Stomach (tissue), 8 donors: ENCODE measurements at regions not wholly inside any gene's neighbourhood (a gene's known extent, or its start where the extent isn't known, plus 50 kb on each side); places are given as distances from the start of the nearest gene placed in this dataset.
"Not testable (repeated sequence)": the region's sequence is repeated elsewhere in the genome, so short reads cannot be mapped to it uniquely, and the experiment has no call there.

Experiments
- DNase-seq, 2 donors: peaks; one replicate each; pipeline versions ENCODE4 v3.0.0 to v3.0.0-alpha.2; 2013 to 2019
- H3K27ac ChIP-seq, 5 donors: fragments of 200-600 bp in 4 of 5; sonication (generic) in 4 of 5; one replicate each; pipeline ENCODE4 v1.5.1; 2013 to 2019; ENCODE audit warnings: mild to moderate bottlenecking in 1 of 5, moderate library complexity in 1 of 5
- H3K27me3 ChIP-seq, 3 donors: fragments of 200-600 bp; sonication (generic); one replicate each; pipeline ENCODE4 v1.5.1; 2017 to 2019; ENCODE audit warnings: mixed run types in 1 of 3
- H3K36me3 ChIP-seq, 4 donors: fragments of 200-600 bp; sonication (generic); 1 replicate in 3 of 4; 2 replicates in 1 of 4; pipeline ENCODE4 v1.5.1; 2016 to 2019
- H3K4me1 ChIP-seq, 4 donors: fragments of 200-600 bp; sonication (generic); one replicate each; pipeline ENCODE4 v1.5.1; 2016 to 2019
- H3K4me3 ChIP-seq, 4 donors: fragments of 200-600 bp; sonication (generic) in 3 of 4; one replicate each; pipeline ENCODE4 v1.5.1; 2016 to 2019; ENCODE audit warnings: mild to moderate bottlenecking in 1 of 4
- H3K9me3 ChIP-seq, 4 donors: fragments of 200-600 bp; sonication (generic); one replicate each; pipeline ENCODE4 v1.5.1; 2016 to 2019
- WGBS, 5 donors: extraction: QIAGEN DNeasy Blood & Tissue Kit in 3 of 5; methylation state at CpG; one replicate each; pipeline versions ENCODE4 v1.1.5 to v1.1.7; 2013 to 2018; 5-methylcytosine and 5-hydroxymethylcytosine counted together
- intact Hi-C: fragments of 100-400 bp; cut with DNase I; formaldehyde crosslinking; loops from one replicate; pipeline ENCODE4 v1.15.1; 2023; ENCODE audit warnings: low total_unique reads
- donor health status: healthy with polysubstance abuse.
- donor health status: Bipolar disorder and iron deficiency.
- donor health status: healthy.

DNA sequence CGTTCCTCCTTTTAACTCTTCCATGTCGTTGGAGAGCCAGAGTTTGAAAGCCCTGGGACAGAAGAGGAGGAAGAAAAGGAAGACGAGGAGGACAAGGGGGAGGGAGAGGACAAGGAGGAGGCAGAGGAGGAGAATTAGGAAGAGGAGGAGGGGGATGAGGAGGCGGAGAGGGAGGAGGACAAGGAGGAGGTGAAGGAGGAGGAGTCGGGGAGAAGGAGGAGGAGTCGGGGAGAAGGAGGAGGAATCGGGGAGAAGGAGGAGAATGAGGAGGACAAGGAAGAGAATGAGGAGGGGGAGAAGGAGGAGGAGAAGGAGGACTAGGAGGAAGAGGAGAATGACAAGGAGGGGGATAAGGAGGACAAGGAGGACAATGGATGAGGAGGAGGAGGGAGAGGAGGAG is 325.7 kb downstream of the CACNA1B start:
- H3K27me3 ChIP-seq, H3K36me3 ChIP-seq, H3K27ac ChIP-seq, H3K9me3 ChIP-seq, H3K4me1 ChIP-seq, H3K4me3 ChIP-seq, intact Hi-C loops: not testable (repeated sequence)
- 50 to 64% (median 63%) methylated on average over 5 to 7 of the region's 7 CpGs for WGBS, 5 donors
- DNase-seq = peak in 1 of 2 donors; percentile 4

DNA sequence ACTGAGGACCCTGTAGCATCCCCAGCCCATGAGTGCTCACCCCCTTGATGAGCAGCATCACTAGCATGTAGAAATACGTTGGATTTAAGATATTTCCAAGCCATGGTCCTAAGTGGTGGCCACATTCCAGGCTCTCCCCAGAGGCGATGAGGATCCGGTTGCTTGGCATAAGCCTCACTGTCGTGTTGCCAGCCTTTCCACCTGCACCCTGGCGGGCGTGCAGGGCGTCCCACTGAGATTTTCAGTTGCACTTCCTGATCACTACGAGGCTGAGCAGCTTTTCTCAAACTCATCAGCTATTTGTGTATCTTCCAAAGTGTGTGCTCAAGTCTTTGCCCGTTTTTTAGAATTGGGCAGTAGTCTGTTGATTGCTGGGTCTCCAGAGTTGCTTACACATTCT is 326.3 kb downstream of the CACNA1B start:
- H3K4me3 ChIP-seq, DNase-seq, H3K9me3 ChIP-seq, H3K36me3 ChIP-seq, H3K27ac ChIP-seq, H3K27me3 ChIP-seq, intact Hi-C loops, H3K4me1 ChIP-seq: not testable (repeated sequence)
- 65 to 93% (median 77%) methylated on average over 8 to 9 of the region's 9 CpGs for WGBS, 5 donors

DNA sequence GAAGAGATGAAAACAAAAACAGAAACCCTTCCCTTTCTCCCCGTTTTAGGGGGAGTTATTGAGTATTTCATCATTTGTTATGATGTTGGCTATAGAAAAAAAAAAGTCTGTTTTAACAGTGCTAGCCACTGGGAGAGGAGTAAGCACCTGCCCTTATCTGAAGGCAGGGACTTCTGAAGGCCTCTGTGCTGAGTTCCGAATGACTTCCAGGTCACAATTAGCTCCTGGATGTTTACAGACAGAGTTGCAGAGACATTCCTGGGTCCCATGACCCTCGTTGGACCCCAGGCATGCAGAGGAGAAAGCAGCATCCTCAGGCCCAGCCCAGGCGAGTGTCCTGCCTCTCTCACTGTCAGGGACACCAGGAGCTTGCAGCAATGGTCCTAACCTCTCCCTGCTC is 328.5 kb downstream of the CACNA1B start:
- H3K36me3 ChIP-seq, H3K27ac ChIP-seq, DNase-seq, H3K9me3 ChIP-seq, intact Hi-C loops, H3K4me1 ChIP-seq, H3K4me3 ChIP-seq, H3K27me3 ChIP-seq: not testable (repeated sequence)
- 40 to 50% (median 43%) methylated on average over 3 to 4 of the region's 4 CpGs for WGBS, 5 donors

DNA sequence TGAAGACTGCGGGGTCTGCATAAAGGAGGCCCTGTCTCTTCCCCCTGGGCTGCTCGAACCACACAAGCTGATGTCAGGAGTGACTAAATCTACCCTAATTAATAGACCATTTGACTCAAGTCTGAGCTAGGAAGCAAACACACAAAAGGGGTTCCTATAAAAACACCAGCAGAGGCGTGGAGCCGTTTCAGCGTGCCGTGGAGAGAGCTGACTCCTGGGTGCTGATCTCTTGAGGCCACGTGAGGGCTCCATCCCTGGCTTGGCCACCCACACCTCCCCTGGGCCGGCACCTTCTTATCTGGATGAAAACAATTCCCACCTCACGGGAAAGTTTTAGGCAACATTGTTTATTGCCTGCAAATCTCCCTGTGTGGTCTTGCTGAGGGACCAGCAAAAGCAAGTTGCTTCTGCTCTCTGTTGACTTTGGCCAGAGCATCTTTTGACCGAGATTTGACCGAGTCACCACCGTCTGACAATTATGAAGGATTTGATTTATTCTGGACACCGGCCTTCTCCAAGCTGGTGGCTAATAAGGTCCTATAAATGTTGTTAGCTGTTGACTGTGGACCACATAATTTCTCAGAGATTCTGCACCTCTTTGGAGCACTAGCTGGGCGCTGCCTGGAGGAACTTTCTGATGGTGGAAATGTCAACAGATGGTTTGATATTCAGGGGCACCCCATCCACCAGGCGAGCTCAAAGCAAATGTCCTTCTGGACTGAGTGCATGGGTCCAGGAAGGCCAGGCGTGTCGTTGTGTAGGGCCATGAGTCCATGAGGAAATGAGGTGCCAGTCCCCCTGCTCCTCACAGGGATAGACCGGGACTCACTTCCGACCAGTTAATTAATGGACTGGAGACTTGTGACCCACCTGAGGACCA is 330.0 kb downstream of the CACNA1B start:
- DNase-seq = peak in 1 of 2 donors; percentile 10
- H3K27me3 ChIP-seq, H3K9me3 ChIP-seq, H3K27ac ChIP-seq, H3K4me1 ChIP-seq, H3K4me3 ChIP-seq, intact Hi-C loops, H3K36me3 ChIP-seq: not testable (repeated sequence)
- WGBS, 5 donors = 64 to 79% (median 77%) methylated on average over 15 to 18 of the region's 19 CpGs

DNA sequence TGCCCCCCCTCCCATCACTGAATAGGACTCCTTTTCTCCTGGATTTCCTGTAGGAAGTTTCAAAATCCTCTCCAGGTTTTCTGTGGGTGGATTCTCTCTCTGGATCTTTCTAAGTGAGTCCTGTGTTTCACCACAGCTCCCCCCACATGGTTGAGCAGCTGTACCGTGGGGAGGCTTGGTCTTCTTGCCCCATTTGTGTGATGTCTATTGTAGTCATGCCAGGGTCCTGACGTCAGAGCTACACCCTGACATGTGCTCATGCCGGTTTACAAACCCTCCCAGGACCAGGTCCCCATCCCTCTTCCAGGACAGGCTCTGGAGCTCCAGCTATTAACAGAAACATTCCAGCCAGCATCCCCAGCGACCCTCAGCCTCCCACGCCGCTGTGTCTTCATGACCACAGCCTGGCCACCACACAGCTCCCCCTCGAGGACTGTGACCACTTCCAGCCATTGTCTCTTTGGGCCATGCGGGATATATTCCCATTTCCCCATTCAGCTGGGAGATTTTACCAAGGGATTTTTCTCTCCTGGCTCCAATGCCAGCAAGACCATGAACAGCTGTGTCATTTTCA is 331.6 kb downstream of the CACNA1B start:
- H3K4me3 ChIP-seq, H3K27me3 ChIP-seq, H3K9me3 ChIP-seq, H3K4me1 ChIP-seq, H3K36me3 ChIP-seq, H3K27ac ChIP-seq, intact Hi-C loops: not testable (repeated sequence)
- 35 to 77% (median 57%) methylated on average over 3 to 6 of the region's 8 CpGs for WGBS, 5 donors
- DNase-seq = peak; percentile 3 to 16

DNA sequence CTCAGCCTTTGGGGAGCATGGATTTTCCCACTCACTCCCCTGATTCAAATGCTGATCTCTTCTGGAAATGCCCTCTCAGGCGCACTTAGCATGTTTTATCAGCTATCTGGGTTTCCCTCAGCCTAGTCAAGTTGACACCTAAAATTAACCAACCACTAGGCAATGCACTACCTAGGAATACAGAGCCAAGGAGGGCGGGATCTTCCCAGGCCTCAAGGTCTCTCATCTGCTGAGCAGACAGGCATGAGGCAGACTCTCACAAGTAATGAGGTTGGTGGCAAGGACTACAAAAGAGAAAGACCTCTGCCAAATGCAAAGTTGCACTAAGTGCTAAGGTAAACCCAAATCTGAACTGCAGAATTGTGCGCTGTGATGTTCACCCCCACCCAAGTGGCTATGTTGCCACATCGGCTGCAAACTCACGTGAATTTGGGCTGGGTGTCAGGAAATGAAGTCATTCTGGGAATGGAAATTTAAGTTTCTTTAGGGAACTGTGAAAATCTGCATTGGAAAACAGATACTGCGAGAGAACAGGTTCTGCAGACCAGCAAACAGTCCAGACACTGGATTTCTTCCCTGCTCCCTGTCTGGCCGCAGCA is 332.9 kb downstream of the CACNA1B start:
- H3K36me3 ChIP-seq, H3K9me3 ChIP-seq, intact Hi-C loops, H3K27me3 ChIP-seq, DNase-seq, H3K4me3 ChIP-seq, H3K27ac ChIP-seq, H3K4me1 ChIP-seq: not testable (repeated sequence)
- WGBS, 5 donors = 51 to 78% (median 71%) methylated on average over 4 to 6 of the region's 7 CpGs

DNA sequence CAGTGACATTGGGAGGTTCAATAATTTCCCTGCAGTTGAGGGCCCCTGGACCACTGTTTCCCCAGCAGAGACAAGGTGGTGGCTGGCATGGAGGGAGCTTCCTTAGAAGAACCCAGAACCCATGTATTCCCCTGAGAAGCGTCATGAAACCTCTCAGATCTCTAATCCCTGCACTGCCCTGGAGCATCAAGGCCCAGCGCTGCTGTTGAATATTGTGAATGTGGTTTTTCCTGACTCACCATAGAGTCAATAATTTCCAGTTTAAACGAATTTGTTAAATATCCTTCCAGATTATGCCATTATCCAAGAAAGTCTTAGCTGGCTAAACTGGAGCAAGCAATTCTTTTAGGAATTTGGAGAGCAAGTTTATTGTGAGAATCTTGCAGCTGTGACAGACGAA is 333.5 kb downstream of the CACNA1B start:
- 20 to 83% (median 58%) methylated on average over 1 of the region's 4 CpGs for WGBS, 5 donors
- DNase-seq, H3K27ac ChIP-seq, H3K4me3 ChIP-seq, H3K36me3 ChIP-seq, H3K27me3 ChIP-seq, H3K9me3 ChIP-seq, intact Hi-C loops, H3K4me1 ChIP-seq: not testable (repeated sequence)

DNA sequence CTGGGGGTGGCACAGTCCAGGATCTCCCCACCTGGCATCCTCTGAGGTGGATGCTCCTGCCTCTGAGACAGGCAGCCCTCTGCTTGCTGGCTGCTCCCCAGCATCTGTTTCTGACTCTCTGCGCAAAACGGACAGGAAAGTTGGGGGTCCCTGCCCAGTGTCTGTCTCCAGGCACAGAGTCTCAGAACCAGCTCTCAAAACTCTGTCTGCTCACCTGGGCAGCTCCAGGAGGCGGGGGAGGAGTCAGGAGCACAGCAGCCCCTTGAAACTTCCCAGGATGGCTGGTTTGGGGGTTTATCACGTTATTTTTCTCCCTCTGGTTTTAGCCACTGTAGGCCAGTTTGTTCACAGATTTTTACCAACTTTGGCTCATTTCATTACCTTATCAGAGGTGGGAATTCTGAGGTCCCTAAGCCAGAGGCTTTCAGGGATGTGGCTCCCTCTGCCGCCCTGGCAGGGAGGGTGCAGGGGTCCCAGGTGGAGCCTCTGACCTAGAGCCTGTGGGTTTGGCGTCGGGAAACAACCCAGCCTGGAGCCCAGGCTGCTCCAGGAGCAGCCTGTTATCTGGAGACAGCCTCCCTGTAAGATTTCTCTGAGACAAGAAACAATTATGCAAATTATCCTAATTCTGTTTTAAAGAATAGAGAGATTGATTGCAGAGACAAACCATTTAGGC is 334.1 kb downstream of the CACNA1B start:
- peak; percentile 3 to 22 for DNase-seq
- 22 to 52% (median 42%) methylated on average over 4 to 7 of the region's 7 CpGs for WGBS, 5 donors

DNA sequence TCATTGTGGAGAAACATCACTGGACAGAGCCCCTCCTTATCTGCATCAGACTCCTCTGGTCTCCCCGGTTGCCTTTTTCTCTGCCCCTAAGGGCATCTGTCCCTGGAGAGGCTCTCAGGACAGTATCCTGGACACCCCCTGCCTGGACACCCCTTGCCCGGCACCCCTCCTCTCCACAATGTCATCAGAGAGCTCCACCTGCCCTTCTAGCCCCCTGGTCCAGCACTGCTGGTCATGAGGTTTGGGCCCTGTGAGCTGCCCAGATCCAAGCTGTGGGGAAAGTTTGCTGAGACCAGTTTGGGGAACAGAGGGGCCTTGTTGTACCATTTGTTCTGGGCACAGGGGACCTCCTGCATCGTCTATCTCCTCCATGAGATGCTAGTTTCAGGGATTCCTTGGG is 335.2 kb downstream of the CACNA1B start:
- DNase-seq, H3K27ac ChIP-seq, H3K27me3 ChIP-seq, H3K9me3 ChIP-seq, H3K36me3 ChIP-seq, intact Hi-C loops, H3K4me1 ChIP-seq, H3K4me3 ChIP-seq: not testable (repeated sequence)
- WGBS, 5 donors = 73 to 100% (median 98%) methylated on average over 1 to 3 of the region's 3 CpGs; no CpG with 5 or more reads in 1 of the 5 donors

More for the DNA sequence above, 334.1 kb downstream of the CACNA1B start:
- H3K36me3 ChIP-seq, H3K4me1 ChIP-seq, intact Hi-C loops, H3K9me3 ChIP-seq, H3K4me3 ChIP-seq, H3K27ac ChIP-seq, H3K27me3 ChIP-seq: not testable (repeated sequence)

DNA sequence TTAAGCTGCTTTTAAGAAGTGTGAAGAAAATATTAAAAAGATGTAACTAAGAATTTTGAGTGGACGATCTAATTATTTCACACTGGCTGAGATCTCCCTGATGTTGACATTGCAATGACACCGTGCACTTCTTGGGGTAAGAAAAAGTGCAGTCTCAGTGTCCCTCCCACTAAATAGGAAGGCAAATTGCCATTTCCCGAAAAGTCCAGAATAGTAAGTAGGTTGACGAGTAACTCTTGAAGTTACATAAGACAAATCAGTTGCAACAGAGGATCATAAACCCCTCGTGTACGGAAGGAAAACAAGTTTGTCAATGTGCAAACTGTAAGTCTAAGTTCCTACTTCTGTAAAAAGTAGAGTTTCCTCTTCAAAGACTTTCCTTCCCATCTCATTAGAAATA is 336.2 kb downstream of the CACNA1B start:
- H3K36me3 ChIP-seq, H3K4me3 ChIP-seq, H3K27me3 ChIP-seq, H3K9me3 ChIP-seq, H3K4me1 ChIP-seq, H3K27ac ChIP-seq, DNase-seq, intact Hi-C loops: not testable (repeated sequence)
- WGBS, 5 donors = 31 to 82% (median 63%) methylated on average over 2 to 4 of the region's 6 CpGs

DNA sequence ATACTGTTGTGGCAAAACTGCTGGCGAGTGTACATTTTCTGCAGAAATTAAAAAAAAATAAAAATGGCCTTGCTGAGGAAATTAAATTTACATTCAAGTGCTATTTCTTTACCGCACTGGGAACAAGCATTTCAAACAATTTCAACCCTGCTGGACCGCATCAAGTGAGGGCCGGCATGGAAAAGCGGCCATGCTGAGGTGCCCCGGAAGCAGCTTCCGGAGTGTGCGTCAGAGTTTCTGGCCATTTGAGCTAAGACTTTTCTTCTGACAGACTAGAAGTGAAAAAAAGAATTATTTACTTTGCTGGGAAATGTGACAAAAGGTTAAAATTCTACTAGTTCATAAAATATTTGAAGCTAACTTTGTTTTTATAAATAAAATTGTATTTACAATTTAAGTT is 337.0 kb downstream of the CACNA1B start:
- H3K4me3 ChIP-seq, H3K36me3 ChIP-seq, H3K27me3 ChIP-seq, H3K9me3 ChIP-seq, H3K4me1 ChIP-seq, intact Hi-C loops, H3K27ac ChIP-seq, DNase-seq: not testable (repeated sequence)
- 62 to 93% (median 79%) methylated on average over 7 to 8 of the region's 8 CpGs for WGBS, 5 donors

DNA sequence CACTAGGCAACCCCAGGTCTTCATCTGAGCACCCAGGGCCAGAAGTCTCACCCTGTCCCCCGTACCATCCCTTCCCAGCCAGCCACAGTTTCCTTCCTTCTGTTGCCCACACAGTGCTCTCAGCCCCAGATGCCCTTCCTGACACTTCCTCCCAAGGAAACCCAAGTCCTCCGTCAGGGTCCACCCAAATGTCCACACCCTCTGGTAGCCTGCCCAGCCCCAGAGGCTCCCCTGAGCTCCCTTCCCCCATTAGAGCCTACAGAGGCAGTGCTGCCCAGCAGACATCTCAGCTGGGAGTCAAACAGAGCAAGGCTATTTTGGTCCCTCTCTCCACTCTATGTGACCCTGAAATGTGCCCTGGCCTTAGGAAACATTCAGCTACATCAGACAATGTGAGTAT is 338.0 kb downstream of the CACNA1B start:
- H3K9me3 ChIP-seq, H3K27ac ChIP-seq, DNase-seq, H3K36me3 ChIP-seq, intact Hi-C loops, H3K27me3 ChIP-seq, H3K4me1 ChIP-seq, H3K4me3 ChIP-seq: not testable (repeated sequence)
- no CpG with 5 or more reads among the region's 2 CpGs for WGBS, 5 donors
